ENCODE measurements at regions not wholly inside any gene's neighbourhood (a gene's known extent, or its start where the extent isn't known, plus 50 kb on each side); places are given as distances from the start of the nearest gene placed in this dataset.

DNA sequence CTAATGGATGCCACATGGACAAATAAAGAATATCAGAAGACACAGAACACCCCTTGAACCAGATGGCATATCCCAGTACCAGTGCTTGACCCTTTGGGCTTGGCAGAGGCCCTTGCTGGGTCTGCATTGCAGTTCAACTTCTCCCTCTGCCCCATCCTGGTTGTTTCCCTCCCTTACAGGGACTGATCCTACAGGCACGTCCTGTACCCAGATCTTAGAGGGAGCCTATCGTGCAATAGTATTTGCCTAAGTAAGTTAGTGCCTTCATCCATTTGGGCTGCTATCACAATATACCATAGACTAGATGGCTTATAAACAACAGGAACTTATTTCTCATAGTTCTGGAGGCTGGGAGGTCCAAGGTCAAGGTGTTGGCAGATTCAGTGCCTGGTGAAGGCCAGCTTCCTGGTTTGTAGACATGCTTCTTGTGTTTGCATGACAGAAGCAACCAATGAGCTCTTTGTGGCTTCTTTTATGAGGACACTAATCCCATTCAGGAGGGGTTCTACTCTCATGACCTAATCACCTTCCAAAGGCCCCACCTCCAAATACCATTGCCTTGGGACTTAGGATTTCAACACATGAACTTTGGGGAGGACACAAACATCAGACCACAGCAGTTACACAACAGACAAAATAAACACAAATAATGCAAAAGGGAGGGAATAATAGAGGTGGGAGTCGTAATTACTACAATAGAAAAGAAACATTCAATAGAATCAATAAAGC, 146.5 kb upstream of the MSX1 start:
- ChIA-PET CTCF (no interaction called here), POLR2A (no interaction called here)
- DNase-seq (ENCODE audit: low read depth, low spot score) = no peak
- Histone ChIP-seq H3K4me3 (ENCODE audit: low read depth, low read length) (no peak overlapping the region), H3K27ac (ENCODE audit: low read depth, low read length) (no peak overlapping the region), H3K27me3 (ENCODE audit: control insufficient read depth, insufficient read depth, low read length) (peaks cover 8% of the 10 kb centered on the region), H3K9me3 (ENCODE audit: control insufficient read depth, insufficient read depth, low read length) (no peaks in the 10 kb centered on the region; the same call in 1 of the 2 replicates)
- TF ChIP-seq, protein P1, sequence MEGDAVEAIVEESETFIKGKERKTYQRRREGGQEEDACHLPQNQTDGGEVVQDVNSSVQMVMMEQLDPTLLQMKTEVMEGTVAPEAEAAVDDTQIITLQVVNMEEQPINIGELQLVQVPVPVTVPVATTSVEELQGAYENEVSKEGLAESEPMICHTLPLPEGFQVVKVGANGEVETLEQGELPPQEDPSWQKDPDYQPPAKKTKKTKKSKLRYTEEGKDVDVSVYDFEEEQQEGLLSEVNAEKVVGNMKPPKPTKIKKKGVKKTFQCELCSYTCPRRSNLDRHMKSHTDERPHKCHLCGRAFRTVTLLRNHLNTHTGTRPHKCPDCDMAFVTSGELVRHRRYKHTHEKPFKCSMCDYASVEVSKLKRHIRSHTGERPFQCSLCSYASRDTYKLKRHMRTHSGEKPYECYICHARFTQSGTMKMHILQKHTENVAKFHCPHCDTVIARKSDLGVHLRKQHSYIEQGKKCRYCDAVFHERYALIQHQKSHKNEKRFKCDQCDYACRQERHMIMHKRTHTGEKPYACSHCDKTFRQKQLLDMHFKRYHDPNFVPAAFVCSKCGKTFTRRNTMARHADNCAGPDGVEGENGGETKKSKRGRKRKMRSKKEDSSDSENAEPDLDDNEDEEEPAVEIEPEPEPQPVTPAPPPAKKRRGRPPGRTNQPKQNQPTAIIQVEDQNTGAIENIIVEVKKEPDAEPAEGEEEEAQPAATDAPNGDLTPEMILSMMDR (IDR thresholded peaks at IDR 0.05; ENCODE audit: low read depth, low read length) = no peak

DNA sequence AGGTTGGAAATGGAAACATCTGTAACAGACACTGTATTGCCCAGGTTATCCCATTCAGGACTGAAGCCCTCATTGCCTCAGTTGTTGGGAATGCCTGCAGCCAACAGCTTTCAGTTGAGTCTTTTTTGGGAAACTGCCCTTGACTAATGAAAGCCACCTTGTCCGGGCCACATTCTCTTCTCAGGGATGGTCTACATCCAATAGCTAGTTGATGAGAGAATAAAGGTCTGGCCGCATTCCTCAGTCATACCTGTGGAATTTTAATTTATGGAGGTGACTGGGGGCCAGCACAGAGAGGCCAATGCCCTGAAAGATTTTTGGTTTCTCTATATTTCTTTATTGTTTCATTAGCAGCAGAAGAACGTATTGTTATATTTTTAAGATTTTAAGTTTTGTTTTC, 147.6 kb upstream of the MSX1 start:
- H3K27me3 ChIP-seq (ENCODE audit: control insufficient read depth, insufficient read depth, low read length) = peaks cover 8% of the 10 kb centered on the region
- ChIA-PET POLR2A (no interaction called here), CTCF (no interaction called here)
- H3K9me3 ChIP-seq (ENCODE audit: control insufficient read depth, insufficient read depth, low read length) = no peaks in the 10 kb centered on the region; the same call in 1 of the 2 replicates
- no peak for DNase-seq (ENCODE audit: low read depth, low spot score)
- H3K27ac ChIP-seq (ENCODE audit: low read depth, low read length) = no peak overlapping the region
- H3K4me3 ChIP-seq (ENCODE audit: low read depth, low read length) = no peak overlapping the region
- TF ChIP-seq, protein P1 (IDR thresholded peaks at IDR 0.05; ENCODE audit: low read depth, low read length) = no peak

DNA sequence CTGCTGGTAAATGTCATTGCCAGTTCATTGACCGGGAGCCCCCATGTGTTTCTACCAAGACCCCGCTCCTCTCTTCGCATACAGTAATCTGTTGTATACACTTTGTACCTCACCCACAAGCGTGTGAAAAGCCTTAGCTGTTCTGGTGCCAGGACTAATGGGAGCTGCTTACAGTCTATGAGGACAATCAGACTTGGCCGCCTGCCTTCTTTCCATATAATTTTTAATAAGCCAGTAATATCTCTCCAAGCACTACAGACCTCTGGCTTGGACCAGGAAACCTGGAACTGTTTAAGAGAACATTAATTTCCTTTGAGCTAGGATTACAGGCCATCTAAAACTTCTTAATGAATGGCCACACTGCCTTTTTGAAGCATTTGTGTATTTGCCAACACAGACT, 149.7 kb upstream of the MSX1 start:
- H3K9me3 ChIP-seq (ENCODE audit: control insufficient read depth, insufficient read depth, low read length) = no peaks in the 10 kb centered on the region; the same call in 1 of the 2 replicates
- H3K4me3 ChIP-seq (ENCODE audit: low read depth, low read length) = no peak overlapping the region
- DNase-seq (ENCODE audit: low read depth, low spot score) = no peak
- POLR2A ChIA-PET = no interaction called here
- TF ChIP-seq, protein P1 (IDR thresholded peaks at IDR 0.05; ENCODE audit: low read depth, low read length) = no peak
- CTCF ChIA-PET = no interaction called here
- peaks cover 8% of the 10 kb centered on the region for H3K27me3 ChIP-seq (ENCODE audit: control insufficient read depth, insufficient read depth, low read length)
- H3K27ac ChIP-seq (ENCODE audit: low read depth, low read length) = no peak overlapping the region

DNA sequence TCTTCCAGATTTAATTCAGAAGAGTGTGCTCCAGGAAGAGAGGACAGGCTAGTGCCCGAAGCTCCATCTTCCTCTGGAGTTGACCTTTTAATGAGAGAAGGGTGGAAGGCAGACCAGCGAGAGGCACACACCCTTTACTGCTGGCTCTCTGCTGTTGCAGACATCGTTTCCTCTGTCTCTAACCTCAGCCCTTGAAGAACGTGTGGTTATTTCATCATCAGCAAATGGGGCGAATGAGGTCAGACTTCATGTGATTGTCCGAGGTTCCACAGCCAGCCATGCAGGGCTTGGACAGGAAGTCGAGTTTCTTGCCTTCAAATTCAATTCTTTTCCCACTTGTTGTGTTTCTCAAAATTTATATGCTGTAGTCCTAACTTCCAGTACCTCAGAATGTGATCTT, 155.2 kb upstream of the MSX1 start:
- Histone ChIP-seq H3K9me3 (ENCODE audit: control insufficient read depth, insufficient read depth, low read length) (no peaks in the 10 kb centered on the region; the same call in 1 of the 2 replicates), H3K27me3 (ENCODE audit: control insufficient read depth, insufficient read depth, low read length) (peaks cover 4% of the 10 kb centered on the region), H3K27ac (ENCODE audit: low read depth, low read length) (no peak overlapping the region), H3K4me3 (ENCODE audit: low read depth, low read length) (no peak overlapping the region)
- no peak for DNase-seq (ENCODE audit: low read depth, low spot score)
- ChIA-PET POLR2A (no interaction called here), CTCF (no interaction called here)
- TF ChIP-seq, protein P1 (IDR thresholded peaks at IDR 0.05; ENCODE audit: low read depth, low read length) = no peak

DNA sequence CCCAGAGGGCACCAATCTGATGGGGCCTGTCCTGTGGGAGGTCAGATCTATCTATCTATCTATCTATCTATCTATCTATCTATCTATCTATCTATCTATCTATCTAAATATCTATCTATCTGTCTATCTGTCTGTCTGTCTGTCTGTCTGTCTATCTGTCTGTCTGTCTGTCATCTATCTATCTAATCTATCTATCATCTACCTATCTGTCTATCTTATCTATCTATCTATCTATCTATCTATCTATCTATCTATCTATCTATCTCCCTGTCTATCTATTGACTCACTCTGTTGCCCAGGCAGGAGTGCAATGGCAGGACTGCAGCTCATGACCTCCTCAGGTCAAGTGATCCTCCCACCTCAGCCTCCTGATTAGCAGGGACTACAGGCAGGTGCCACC, 155.7 kb upstream of the STX18 start:
- H3K27ac ChIP-seq (ENCODE audit: low read depth, low read length) = no peak overlapping the region
- ChIA-PET POLR2A (no interaction called here), CTCF (no interaction called here)
- DNase-seq (ENCODE audit: low read depth, low spot score) = no peak
- H3K4me3 ChIP-seq (ENCODE audit: low read depth, low read length) = no peak overlapping the region
- peaks cover 15% of the 10 kb centered on the region for H3K27me3 ChIP-seq (ENCODE audit: control insufficient read depth, insufficient read depth, low read length)
- TF ChIP-seq, protein P1 (IDR thresholded peaks at IDR 0.05; ENCODE audit: low read depth, low read length) = no peak
- H3K9me3 ChIP-seq (ENCODE audit: control insufficient read depth, insufficient read depth, low read length) = no peaks in the 10 kb centered on the region

Data from AG04450 (cell line).